IMR-90 (cell line): ENCODE measurements at regions not wholly inside any gene's neighbourhood (a gene's known extent, or its start where the extent isn't known, plus 50 kb on each side); places are given as distances from the start of the nearest gene placed in this dataset.

Source experiments
- ATAC-seq: fragments of 200-7000 bp; cut with Tn5 transposase; 2 replicates; pipeline ENCODE4 v1.9.1; 2020; ENCODE audit warnings: low read depth, mild to moderate bottlenecking, moderate library complexity
- BruUV-seq: library from RNA; stranded (reverse); fragments of 400-500 nt; replicated peaks from 2 replicates; lab custom pipeline; 2021; lab: Mats Ljungman, UMichigan
- CTCF ChIA-PET: fragments of 300-600 bp; formaldehyde crosslinking; extraction: SDS; loops from one replicate; lab custom pipeline; 2021; ENCODE audit warnings: antibody characterized with exemption; lab: Yijun Ruan, JAX
- POLR2A ChIA-PET: fragments of 300-600 bp; sonication (Branson Sonifier 250); formaldehyde crosslinking; loops from one replicate; lab custom pipeline; 2022; ENCODE audit warnings: antibody characterized with exemption; ENCODE audit not compliant: unreplicated experiment; lab: Charles Lee
- DNase-seq: peaks from one replicate; pipeline ENCODE4 v3.0.0; 2013
- H2AFZ ChIP-seq: replicated peaks from 2 replicates; pipeline ENCODE3; 2013; ENCODE audit warnings: low read length, mild to moderate bottlenecking; ENCODE audit not compliant: poor library complexity
- H2AK5ac ChIP-seq: 2 replicates; pipeline ENCODE4 v1.6.1; 2013; ENCODE audit warnings: low read depth, low read length, inconsistent platforms
- H2AK9ac ChIP-seq: replicated peaks from 2 replicates; pipeline ENCODE3; 2013; ENCODE audit warnings: mild to moderate bottlenecking, low read depth, low read length, moderate library complexity; ENCODE audit not compliant: poor library complexity
- H2BK120ac ChIP-seq: 2 replicates; pipeline ENCODE4 v1.6.1; 2013; ENCODE audit warnings: low read depth, low read length, inconsistent platforms
- H2BK15ac ChIP-seq: 3 replicates; pipeline ENCODE4 v1.6.1; 2013; ENCODE audit warnings: low read depth, low read length, inconsistent platforms
- H2BK20ac ChIP-seq: 2 replicates; pipeline ENCODE4 v1.6.1; 2013; ENCODE audit warnings: low read depth, mild to moderate bottlenecking, inconsistent platforms, low read length, moderate library complexity
- H2BK5ac ChIP-seq: 2 replicates; pipeline ENCODE4 v1.6.1; 2013; ENCODE audit warnings: mild to moderate bottlenecking, low read depth, low read length, inconsistent platforms; ENCODE audit not compliant: poor library complexity, severe bottlenecking
- H3K14ac ChIP-seq: replicated peaks from 2 replicates; pipeline ENCODE4 v1.6.1; 2013; ENCODE audit warnings: low read depth, low read length, inconsistent platforms
- H3K18ac ChIP-seq: 2 replicates; pipeline ENCODE4 v1.6.1; 2013; ENCODE audit warnings: low read depth, low read length, control low read depth
- H3K23ac ChIP-seq: 2 replicates; pipeline ENCODE4 v1.6.1; 2013; ENCODE audit warnings: low read depth, low read length, inconsistent platforms
- H3K27ac ChIP-seq: 2 replicates; pipeline ENCODE4 v1.5.1; 2013; ENCODE audit warnings: mild to moderate bottlenecking, control low read depth, low read length; ENCODE audit not compliant: insufficient read depth
- H3K27me3 ChIP-seq: 2 replicates; pipeline ENCODE4 v1.6.1; 2013; ENCODE audit warnings: low read length; ENCODE audit not compliant: control insufficient read depth, insufficient read depth
- H3K36me3 ChIP-seq: 2 replicates; pipeline ENCODE4 v1.6.1; 2013; ENCODE audit warnings: low read length, mixed read lengths; ENCODE audit not compliant: control insufficient read depth, insufficient read depth
- H3K4ac ChIP-seq: 2 replicates; pipeline ENCODE4 v1.6.1; 2013; ENCODE audit warnings: low read depth, low read length, inconsistent platforms
- H3K4me1 ChIP-seq: 2 replicates; pipeline ENCODE4 v1.6.1; 2013; ENCODE audit warnings: low read length, mixed read lengths; ENCODE audit not compliant: control insufficient read depth, insufficient read depth
- H3K4me2 ChIP-seq: 2 replicates; pipeline ENCODE4 v1.6.1; 2013; ENCODE audit warnings: low read depth, mild to moderate bottlenecking, control low read depth, low read length, moderate library complexity
- H3K4me3 ChIP-seq: 2 replicates; pipeline ENCODE4 v1.5.1; 2013; ENCODE audit warnings: low read depth, mild to moderate bottlenecking, control low read depth, low read length, moderate library complexity; ENCODE audit not compliant: insufficient read depth
- H3K56ac ChIP-seq: 2 replicates; pipeline ENCODE4 v1.6.1; 2013; ENCODE audit warnings: low read length, inconsistent platforms; ENCODE audit not compliant: insufficient read depth; ENCODE audit errors: extremely low read depth
- H3K79me1 ChIP-seq, 2 experiments: 2 replicates each; pipeline ENCODE4 v1.6.1; 2013; ENCODE audit warnings: low read length in 2 of 2, inconsistent platforms in 1 of 2, low read depth in 1 of 2
- H3K9ac ChIP-seq: 2 replicates; pipeline ENCODE4 v1.6.1; 2013; ENCODE audit warnings: low read depth, low read length, control low read depth
- H3K9me1 ChIP-seq: 2 replicates; pipeline ENCODE4 v1.6.1; 2013; ENCODE audit warnings: low read length, inconsistent platforms; ENCODE audit not compliant: insufficient read depth
- H3K9me3 ChIP-seq: 2 replicates; pipeline ENCODE4 v1.6.1; 2013; ENCODE audit warnings: low read length; ENCODE audit not compliant: control insufficient read depth, insufficient read depth
- H4K20me1 ChIP-seq: 2 replicates; pipeline ENCODE4 v1.6.1; 2013; ENCODE audit warnings: low read length, inconsistent platforms; ENCODE audit not compliant: insufficient read depth
- H4K5ac ChIP-seq: 2 replicates; pipeline ENCODE4 v1.6.1; 2013; ENCODE audit warnings: mild to moderate bottlenecking, low read depth, low read length, control low read depth
- H4K8ac ChIP-seq, 2 experiments: 2 replicates each; pipeline ENCODE4 v1.6.1; 2013; ENCODE audit warnings: low read depth in 2 of 2, low read length in 2 of 2, control low read depth in 1 of 2, inconsistent platforms in 1 of 2
- H4K91ac ChIP-seq: 2 replicates; pipeline ENCODE4 v1.6.1; 2013; ENCODE audit warnings: low read depth, low read length, inconsistent platforms; ENCODE audit not compliant: insufficient read depth
- MAZ ChIP-seq: IDR thresholded peaks from 2 replicates; pipeline ENCODE4 v1.6.1; 2012; ENCODE audit warnings: low read depth, mild to moderate bottlenecking, low read length, improper control_type of control experiment, moderate library complexity, borderline replicate concordance
- NFE2L2 ChIP-seq: fragments of 150-350 bp; IDR thresholded peaks from 2 replicates; pipeline ENCODE4 v1.6.1; 2016; ENCODE audit warnings: low read depth, mild to moderate bottlenecking, low read length
- POLR2A ChIP-seq: IDR thresholded peaks from 2 replicates; pipeline ENCODE4 v1.6.1; 2012; ENCODE audit warnings: mild to moderate bottlenecking, low read depth, low read length
- WGBS, 2 experiments: methylation state at CpG; one replicate each; pipeline versions ENCODE4 v1.1.5 to v1.1.7; 2013; ENCODE audit warnings: missing lambda C conversion rate in 2 of 2; ENCODE audit not compliant: insufficient read length in 1 of 2; ENCODE audit errors: extremely low coverage in 2 of 2; 5-methylcytosine and 5-hydroxymethylcytosine counted together
- dilution Hi-C: fragments of 300-500 bp; cut with HindIII; formaldehyde crosslinking; loops from one replicate; pipeline ENCODE4 v1.14.3; 2018; ENCODE audit warnings: low sequenced_read_pairs; ENCODE audit not compliant: unreplicated experiment
- in situ Hi-C: fragments of 300-500 bp; cut with MboI; formaldehyde crosslinking; loops from 3 replicates; pipeline ENCODE4 v1.14.3; 2019; ENCODE audit warnings: low sequenced_read_pairs, inconsistent platforms, mixed read lengths
- intact Hi-C: fragments of 100-400 bp; cut with micrococcal nuclease; formaldehyde crosslinking; loops from 2 replicates; pipeline ENCODE4 v1.10.0; 2022
- TF ChIP-seq, protein P1 (sequence below): fragments of 150-350 bp; IDR thresholded peaks from 2 replicates; pipeline ENCODE4 v1.6.1; 2017; ENCODE audit warnings: mild to moderate bottlenecking, antibody characterized with exemption, low read length, low read depth

DNA sequence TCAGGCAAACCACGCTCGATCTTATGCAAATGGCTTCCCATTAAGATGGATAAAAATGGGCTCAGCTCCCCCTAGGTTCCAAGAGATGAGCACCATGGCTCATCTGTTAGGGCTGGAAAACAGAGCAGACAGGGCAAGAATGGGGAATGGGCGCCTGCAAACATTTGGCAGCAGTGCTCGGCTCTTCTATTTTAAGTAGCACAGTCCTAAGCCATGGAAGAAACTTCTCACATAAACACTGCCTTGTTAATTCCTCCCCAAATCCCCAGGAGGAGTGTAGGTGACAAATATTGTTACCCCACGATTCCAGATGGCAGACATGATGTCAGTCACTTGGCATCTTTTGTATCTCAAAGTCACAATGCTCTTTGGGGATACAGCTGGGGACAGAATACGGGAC, 221.8 kb downstream of the ICE1 start:
- WGBS, 2 experiments = no CpG with 5 or more reads among the region's 6 CpGs
- H3K36me3 ChIP-seq = no peaks in the 10 kb centered on the region
- H2AFZ ChIP-seq = no peak overlapping the region
- H3K14ac ChIP-seq = no peak overlapping the region
- no peak overlapping the region for H3K4me3 ChIP-seq
- H3K4me1 ChIP-seq = no peaks in the 10 kb centered on the region
- no peak for DNase-seq
- H3K56ac ChIP-seq = no peak overlapping the region
- H3K23ac ChIP-seq = no peak overlapping the region
- no peak overlapping the region for H3K18ac ChIP-seq
- in situ Hi-C loops (no loop called here), dilution Hi-C loops (no loop called here), intact Hi-C loops (no loop called here)
- no peak overlapping the region for H4K5ac ChIP-seq
- H2BK5ac ChIP-seq = no peak overlapping the region
- no peak overlapping the region for H3K27ac ChIP-seq
- H2AK9ac ChIP-seq = no peak overlapping the region
- no peak for ATAC-seq
- H4K8ac ChIP-seq = no peak overlapping the region
- TF ChIP-seq POLR2A (no peak), NFE2L2 (no peak), MAZ (no peak)
- TF ChIP-seq, protein P1, sequence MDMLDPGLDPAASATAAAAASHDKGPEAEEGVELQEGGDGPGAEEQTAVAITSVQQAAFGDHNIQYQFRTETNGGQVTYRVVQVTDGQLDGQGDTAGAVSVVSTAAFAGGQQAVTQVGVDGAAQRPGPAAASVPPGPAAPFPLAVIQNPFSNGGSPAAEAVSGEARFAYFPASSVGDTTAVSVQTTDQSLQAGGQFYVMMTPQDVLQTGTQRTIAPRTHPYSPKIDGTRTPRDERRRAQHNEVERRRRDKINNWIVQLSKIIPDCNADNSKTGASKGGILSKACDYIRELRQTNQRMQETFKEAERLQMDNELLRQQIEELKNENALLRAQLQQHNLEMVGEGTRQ = no peak
- no peak overlapping the region for H2BK20ac ChIP-seq
- no peaks in the 10 kb centered on the region for H3K27me3 ChIP-seq
- H2BK120ac ChIP-seq = no peak overlapping the region
- H2AK5ac ChIP-seq = no peak overlapping the region
- no peak overlapping the region for H2BK15ac ChIP-seq
- H4K91ac ChIP-seq = no peak overlapping the region
- no peaks in the 10 kb centered on the region for H3K79me1 ChIP-seq
- CTCF ChIA-PET = interaction anchor here (0.9 kb wide), 1 partner anchor 596 kb away, joined by 3 read pairs; no protein-coding TSS in a partner anchor
- H3K9ac ChIP-seq = no peak overlapping the region
- H4K20me1 ChIP-seq = no peaks in the 10 kb centered on the region
- H3K9me1 ChIP-seq = no peaks in the 10 kb centered on the region
- POLR2A ChIA-PET = no interaction called here
- peaks cover 34% of the 10 kb centered on the region for H3K9me3 ChIP-seq
- no peak overlapping the region for H3K4ac ChIP-seq
- BruUV-seq = no TSS peak
- H3K4me2 ChIP-seq = no peak overlapping the region
